Body of pancreas (tissue), 4 donors: ENCODE measurements at regions not wholly inside any gene's neighbourhood (a gene's known extent, or its start where the extent isn't known, plus 50 kb on each side); places are given as distances from the start of the nearest gene placed in this dataset.

Experiments used
- CTCF ChIP-seq, 7 experiments: fragments of 450-650 bp in 4 of 7; fragments of 200-600 bp in 3 of 7; sonication (generic) in 3 of 7; IDR thresholded peaks; one replicate each; pipeline ENCODE4 v1.5.1; 2016 to 2019; ENCODE audit warnings: antibody characterized with exemption in 7 of 7
- POLR2A ChIP-seq, 3 donors: fragments of 450-650 bp; IDR thresholded peaks; one replicate each; pipeline ENCODE4 v1.6.1; 2016; ENCODE audit warnings: antibody characterized with exemption in 3 of 3, mild to moderate bottlenecking in 2 of 3

- no peak for TF ChIP-seq CTCF (IDR thresholded peaks at IDR 0.05)
- no peak for TF ChIP-seq POLR2A (IDR thresholded peaks at IDR 0.05)
Measured at GRCh38 chr18:24590946-24591345, 130.5 kb downstream of the HRH4 start.
